Caco-2 (cell line): ENCODE measurements at regions not wholly inside any gene's neighbourhood (a gene's known extent, or its start where the extent isn't known, plus 50 kb on each side); places are given as distances from the start of the nearest gene placed in this dataset.

Experiments
- BruUV-seq: library from RNA; stranded (reverse); fragments of 400-500 nt; replicated peaks from 2 replicates; lab custom pipeline; 2021; lab: Mats Ljungman, UMichigan
- CTCF ChIA-PET: fragments of 300-600 bp; sonication (Branson Sonifier 250); formaldehyde crosslinking; loops from one replicate; lab custom pipeline; 2022; ENCODE audit warnings: antibody characterized with exemption; lab: Charles Lee
- POLR2A ChIA-PET: fragments of 300-600 bp; sonication (Branson Sonifier 250); formaldehyde crosslinking; loops from one replicate; lab custom pipeline; 2022; ENCODE audit warnings: antibody characterized with exemption; lab: Charles Lee
- DNase-seq, 2 experiments: peaks; one replicate each; pipeline versions ENCODE4 v3.0.0 to v3.0.0-alpha.2; 2020 to 2022
- H3K27me3 ChIP-seq: replicated peaks from 2 replicates; pipeline ENCODE4 v1.6.0; 2011; ENCODE audit warnings: low read length; ENCODE audit not compliant: control insufficient read depth, insufficient read depth
- H3K36me3 ChIP-seq: 2 replicates; pipeline ENCODE4 v1.5.1; 2011; ENCODE audit warnings: low read length; ENCODE audit not compliant: control insufficient read depth, insufficient read depth
- H3K4me1 ChIP-seq: fragments of 250-450 bp; sonication (Bioruptor Pico); 2 replicates; pipeline ENCODE4 v1.5.1; 2020; ENCODE audit warnings: mild to moderate bottlenecking
- H3K4me3 ChIP-seq: 2 replicates; pipeline ENCODE4 v1.5.1; 2011; ENCODE audit warnings: low read depth, mild to moderate bottlenecking, control low read depth, low read length
- H3K9me3 ChIP-seq: fragments of 250-450 bp; sonication (Bioruptor Pico); 2 replicates; pipeline ENCODE4 v1.5.1; 2020; ENCODE audit warnings: mild to moderate bottlenecking, moderate library complexity
- H3K27ac Mint-ChIP-seq: one replicate; pipeline ENCODE4 v1.8.0; 2022; ENCODE audit warnings: mixed read lengths; ENCODE audit not compliant: unreplicated experiment
- H3K27me3 Mint-ChIP-seq: one replicate; pipeline ENCODE4 v1.8.0; 2022; ENCODE audit warnings: mixed read lengths; ENCODE audit not compliant: insufficient read depth, unreplicated experiment
- H3K36me3 Mint-ChIP-seq: one replicate; pipeline ENCODE4 v1.8.0; 2022; ENCODE audit warnings: mild to moderate bottlenecking, mixed read lengths; ENCODE audit not compliant: insufficient read depth, unreplicated experiment
- H3K4me1 Mint-ChIP-seq: one replicate; pipeline ENCODE4 v1.8.0; 2022; ENCODE audit warnings: low read depth, mixed read lengths; ENCODE audit not compliant: unreplicated experiment
- H3K4me3 Mint-ChIP-seq: one replicate; pipeline ENCODE4 v1.8.0; 2022; ENCODE audit warnings: mild to moderate bottlenecking, moderate library complexity, mixed read lengths; ENCODE audit not compliant: unreplicated experiment
- H3K9me3 Mint-ChIP-seq: one replicate; pipeline ENCODE4 v1.8.0; 2022; ENCODE audit warnings: mixed read lengths; ENCODE audit not compliant: unreplicated experiment
- intact Hi-C: fragments of 100-400 bp; cut with micrococcal nuclease; formaldehyde crosslinking; loops from one replicate; pipeline ENCODE4 v1.10.0; 2022; ENCODE audit not compliant: unreplicated experiment
- TF ChIP-seq, protein P1 (sequence below), 2 experiments: fragments of 200-600 bp in 1 of 2; IDR thresholded peaks; 1 replicate in 1 of 2; 2 replicates in 1 of 2; pipeline versions ENCODE4 v1.5.1 to v1.8.0; 2011 to 2022; ENCODE audit warnings: antibody characterized with exemption in 1 of 2, control low read depth in 1 of 2, inconsistent platforms in 1 of 2, low read depth in 1 of 2, low read length in 1 of 2, mild to moderate bottlenecking in 1 of 2, moderate library complexity in 1 of 2; ENCODE audit not compliant: insufficient read depth in 1 of 2, severe bottlenecking in 1 of 2, unreplicated experiment in 1 of 2

DNA sequence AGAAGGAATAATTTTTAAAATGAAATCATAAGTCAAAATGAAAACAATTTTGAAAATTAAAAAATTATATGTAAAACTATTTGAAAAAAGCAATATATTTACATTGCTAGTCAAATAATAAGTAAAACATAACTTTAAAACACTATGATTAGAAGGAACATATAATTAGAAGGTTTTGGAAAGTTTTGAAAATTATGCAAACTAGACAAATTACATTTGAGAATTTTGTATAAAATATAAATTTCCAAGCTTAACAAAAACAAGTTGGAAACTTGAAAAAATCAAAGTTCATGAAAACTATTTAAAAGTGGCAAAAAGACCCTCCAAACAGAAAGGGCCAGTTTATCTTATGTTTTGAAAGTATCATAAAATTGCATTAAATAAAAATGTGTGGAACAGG lies 67.6 kb upstream of the TLL1 start:
- H3K36me3 Mint-ChIP-seq, result no peaks in the 10 kb centered on the region

DNA sequence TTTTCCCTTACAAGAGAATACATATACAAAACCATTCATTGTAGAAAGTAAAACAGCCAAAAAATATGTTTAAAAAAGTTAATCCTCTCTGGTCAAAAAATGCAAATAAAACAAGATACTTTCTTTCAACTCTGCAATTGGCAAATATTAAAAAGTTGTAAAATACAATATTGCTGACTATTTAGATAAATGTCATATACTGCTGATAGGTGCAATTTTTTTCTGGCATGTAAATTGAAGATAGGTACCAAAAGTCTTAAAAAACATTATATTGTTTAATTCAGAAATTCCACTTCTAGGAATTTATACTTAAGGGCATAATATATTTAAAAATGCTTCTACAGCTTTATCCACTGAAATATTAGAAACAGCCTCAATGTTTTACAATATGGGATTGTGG lies 66.4 kb upstream of the TLL1 start:
- CTCF ChIA-PET, result no interaction called here

More for the DNA sequence above, 67.6 kb upstream of the TLL1 start:
- Mint-ChIP-seq H3K4me3 (no peak overlapping the region), H3K27me3 (no peaks in the 10 kb centered on the region), H3K9me3 (no peaks in the 10 kb centered on the region), H3K4me1 (peaks cover under 1% of the 10 kb centered on the region), H3K27ac (no peak overlapping the region)
- Histone ChIP-seq H3K4me3 (no peak overlapping the region), H3K27me3 (no peaks in the 10 kb centered on the region), H3K36me3 (no peaks in the 10 kb centered on the region), H3K4me1 (no peaks in the 10 kb centered on the region), H3K9me3 (no peaks in the 10 kb centered on the region)
- intact Hi-C loops, result no loop called here
- POLR2A ChIA-PET, result no interaction called here
- no TSS peak for BruUV-seq
- CTCF ChIA-PET, result no interaction called here
- no peak for DNase-seq
- TF ChIP-seq, protein P1, sequence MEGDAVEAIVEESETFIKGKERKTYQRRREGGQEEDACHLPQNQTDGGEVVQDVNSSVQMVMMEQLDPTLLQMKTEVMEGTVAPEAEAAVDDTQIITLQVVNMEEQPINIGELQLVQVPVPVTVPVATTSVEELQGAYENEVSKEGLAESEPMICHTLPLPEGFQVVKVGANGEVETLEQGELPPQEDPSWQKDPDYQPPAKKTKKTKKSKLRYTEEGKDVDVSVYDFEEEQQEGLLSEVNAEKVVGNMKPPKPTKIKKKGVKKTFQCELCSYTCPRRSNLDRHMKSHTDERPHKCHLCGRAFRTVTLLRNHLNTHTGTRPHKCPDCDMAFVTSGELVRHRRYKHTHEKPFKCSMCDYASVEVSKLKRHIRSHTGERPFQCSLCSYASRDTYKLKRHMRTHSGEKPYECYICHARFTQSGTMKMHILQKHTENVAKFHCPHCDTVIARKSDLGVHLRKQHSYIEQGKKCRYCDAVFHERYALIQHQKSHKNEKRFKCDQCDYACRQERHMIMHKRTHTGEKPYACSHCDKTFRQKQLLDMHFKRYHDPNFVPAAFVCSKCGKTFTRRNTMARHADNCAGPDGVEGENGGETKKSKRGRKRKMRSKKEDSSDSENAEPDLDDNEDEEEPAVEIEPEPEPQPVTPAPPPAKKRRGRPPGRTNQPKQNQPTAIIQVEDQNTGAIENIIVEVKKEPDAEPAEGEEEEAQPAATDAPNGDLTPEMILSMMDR (IDR thresholded peaks at IDR 0.05; ENCODE audit: insufficient read depth in 1 of 2, low read depth in 1 of 2, low read length in 1 of 2, severe bottlenecking in 1 of 2, unreplicated experiment in 1 of 2), result no peak

DNA sequence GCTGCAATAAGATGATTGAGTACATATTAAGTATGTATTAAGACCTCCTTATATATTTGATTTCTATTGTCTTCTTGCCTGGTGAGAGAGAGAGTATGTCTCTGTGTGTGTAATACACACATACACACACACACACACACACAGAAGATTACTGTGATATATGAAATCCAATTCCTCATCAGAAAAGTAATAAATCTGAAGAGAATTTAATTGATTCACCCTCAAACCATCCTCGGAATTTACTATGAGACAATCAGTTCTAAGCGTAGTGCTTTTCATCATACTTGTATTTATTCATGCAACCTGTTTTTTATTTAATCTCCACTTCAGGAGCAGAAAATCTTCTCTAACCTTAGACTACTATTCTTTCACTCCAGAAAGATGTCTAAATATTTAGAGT lies 62.3 kb upstream of the TLL1 start:
- H3K36me3 Mint-ChIP-seq, result no peaks in the 10 kb centered on the region
- Histone ChIP-seq H3K36me3 (no peaks in the 10 kb centered on the region), H3K4me3 (no peak overlapping the region), H3K4me1 (no peaks in the 10 kb centered on the region), H3K9me3 (no peaks in the 10 kb centered on the region), H3K27me3 (no peaks in the 10 kb centered on the region)
- H3K4me3 Mint-ChIP-seq, result no peak overlapping the region
- ChIA-PET POLR2A (no interaction called here), CTCF (no interaction called here)
- no peaks in the 10 kb centered on the region for H3K9me3 Mint-ChIP-seq
- H3K27ac Mint-ChIP-seq, result no peak overlapping the region
- TF ChIP-seq, protein P1 (IDR thresholded peaks at IDR 0.05; ENCODE audit: insufficient read depth in 1 of 2, low read depth in 1 of 2, low read length in 1 of 2, severe bottlenecking in 1 of 2, unreplicated experiment in 1 of 2), result no peak
- no TSS peak for BruUV-seq
- DNase-seq, result no peak
- intact Hi-C loops, result no loop called here
- H3K27me3 Mint-ChIP-seq, result no peaks in the 10 kb centered on the region
- peaks cover 7% of the 10 kb centered on the region for H3K4me1 Mint-ChIP-seq

More for the DNA sequence above, 66.4 kb upstream of the TLL1 start:
- TF ChIP-seq, protein P1 (IDR thresholded peaks at IDR 0.05; ENCODE audit: insufficient read depth in 1 of 2, low read depth in 1 of 2, low read length in 1 of 2, severe bottlenecking in 1 of 2, unreplicated experiment in 1 of 2), result no peak
- Mint-ChIP-seq H3K27me3 (no peaks in the 10 kb centered on the region), H3K4me1 (peaks cover 7% of the 10 kb centered on the region), H3K4me3 (no peak overlapping the region), H3K36me3 (no peaks in the 10 kb centered on the region), H3K27ac (no peak overlapping the region), H3K9me3 (no peaks in the 10 kb centered on the region)
- no peaks in the 10 kb centered on the region for H3K9me3 ChIP-seq
- DNase-seq, result no peak
- POLR2A ChIA-PET, result no interaction called here
- H3K4me3 ChIP-seq, result no peak overlapping the region
- H3K27me3 ChIP-seq, result no peaks in the 10 kb centered on the region
- no TSS peak for BruUV-seq
- H3K4me1 ChIP-seq, result no peaks in the 10 kb centered on the region
- intact Hi-C loops, result no loop called here
- no peaks in the 10 kb centered on the region for H3K36me3 ChIP-seq
